ENCODE measurements at regions not wholly inside any gene's neighbourhood (a gene's known extent, or its start where the extent isn't known, plus 50 kb on each side); places are given as distances from the start of the nearest gene placed in this dataset.
"Not testable (repeated sequence)": the region's sequence is repeated elsewhere in the genome, so short reads cannot be mapped to it uniquely, and the experiment has no call there.

DNA sequence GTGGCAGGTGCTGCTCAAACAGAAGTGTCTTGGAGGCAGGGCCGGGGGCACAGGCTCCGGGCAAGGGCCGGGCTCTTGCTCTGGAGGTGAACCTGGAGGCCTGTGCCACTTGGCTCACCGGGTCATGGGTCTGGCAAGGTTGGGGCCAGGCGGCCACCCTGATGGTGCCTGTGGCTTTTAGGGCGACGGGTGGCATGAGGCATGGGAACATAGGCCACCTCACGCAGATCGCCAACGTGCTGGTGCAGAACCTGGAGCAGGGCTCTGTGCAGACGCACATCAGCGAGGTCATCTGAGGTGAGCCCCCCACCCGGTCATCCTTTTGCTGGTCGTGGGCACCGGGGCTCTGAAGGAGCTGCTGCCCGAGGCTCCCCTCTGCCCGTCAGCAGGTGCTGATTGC, 202.7 kb downstream of the LIPI start:
- not testable (repeated sequence) for TF ChIP-seq CTCF (conservative IDR thresholded peaks at IDR 0.05); ZFX (IDR thresholded peaks at IDR 0.05)

Data from C4-2B (cell line).